Liver (tissue), 8 donors: ENCODE measurements at regions not wholly inside any gene's neighbourhood (a gene's known extent, or its start where the extent isn't known, plus 50 kb on each side); places are given as distances from the start of the nearest gene placed in this dataset.

Experiments
- DNase-seq: peaks from one replicate; pipeline ENCODE4 v3.0.0-alpha.2; 2017; ENCODE audit warnings: low spot score
- H3K27ac ChIP-seq, 2 donors: one replicate each; pipeline ENCODE4 v1.7.0; 2013; ENCODE audit warnings: inconsistent platforms in 2 of 2, low read length in 2 of 2, control low read depth in 1 of 2, low read depth in 1 of 2, mild to moderate bottlenecking in 1 of 2
- H3K27me3 ChIP-seq, 4 donors: one replicate each; pipeline versions ENCODE4 v1.6.1 to v1.7.0; 2013; ENCODE audit warnings: low read length in 3 of 4, inconsistent platforms in 1 of 4, mild to moderate bottlenecking in 1 of 4, moderate library complexity in 1 of 4; ENCODE audit not compliant: control insufficient read depth in 4 of 4, insufficient read depth in 4 of 4
- H3K36me3 ChIP-seq, 4 donors: one replicate each; pipeline versions ENCODE4 v1.6.1 to v1.7.0; 2013; ENCODE audit warnings: low read length in 3 of 4, mild to moderate bottlenecking in 3 of 4, low read depth in 1 of 4, moderate library complexity in 1 of 4; ENCODE audit not compliant: control insufficient read depth in 4 of 4, insufficient read depth in 3 of 4
- H3K4me1 ChIP-seq, 4 donors: one replicate each; pipeline versions ENCODE4 v1.6.1 to v1.7.0; 2013; ENCODE audit warnings: low read length in 3 of 4, mild to moderate bottlenecking in 3 of 4, moderate library complexity in 1 of 4; ENCODE audit not compliant: control insufficient read depth in 4 of 4, insufficient read depth in 4 of 4
- H3K4me3 ChIP-seq, 3 donors: one replicate each; pipeline versions ENCODE4 v1.6.1 to v1.7.0; 2013; ENCODE audit warnings: low read length in 3 of 3, control low read depth in 1 of 3, low read depth in 1 of 3, mild to moderate bottlenecking in 1 of 3
- H3K9ac ChIP-seq, 2 donors: one replicate each; pipeline ENCODE4 v1.7.0; 2013; ENCODE audit warnings: low read length in 2 of 2, mild to moderate bottlenecking in 2 of 2, moderate library complexity in 2 of 2, control low read depth in 1 of 2, low read depth in 1 of 2
- H3K9me3 ChIP-seq, 4 donors: one replicate each; pipeline versions ENCODE4 v1.6.1 to v1.7.0; 2013; ENCODE audit warnings: low read length in 3 of 4; ENCODE audit not compliant: control insufficient read depth in 4 of 4
- ATF3 ChIP-seq: IDR thresholded peaks from 2 replicates; pipeline ENCODE4 v1.6.1; 2016; ENCODE audit warnings: antibody characterized with exemption
- CTCF ChIP-seq: fragments of 150-350 bp; IDR thresholded peaks from 2 replicates; pipeline ENCODE4 v1.5.1; 2017; ENCODE audit warnings: improper control_type of control experiment, low read depth, low read length; ENCODE audit not compliant: missing input control
- EGR1 ChIP-seq, 2 donors: IDR thresholded peaks; 2 replicates each; pipeline ENCODE4 v1.6.1; 2016 to 2018; ENCODE audit warnings: antibody characterized with exemption in 2 of 2, low read depth in 2 of 2
- FOXA1 ChIP-seq: IDR thresholded peaks from 2 replicates; pipeline ENCODE4 v1.6.1; 2016; ENCODE audit warnings: antibody characterized with exemption
- FOXA2 ChIP-seq: IDR thresholded peaks from 2 replicates; pipeline ENCODE4 v1.6.1; 2016; ENCODE audit warnings: antibody characterized with exemption
- GABPA ChIP-seq, 2 donors: IDR thresholded peaks in 1 of 2; conservative IDR thresholded peaks in 1 of 2; 2 replicates each; pipeline ENCODE4 v1.6.1; 2016; ENCODE audit warnings: antibody characterized with exemption in 2 of 2, mild to moderate bottlenecking in 1 of 2, moderate library complexity in 1 of 2
- HNF4A ChIP-seq, 2 donors: conservative IDR thresholded peaks; 2 replicates each; pipeline ENCODE4 v1.6.1; 2016; ENCODE audit warnings: antibody characterized with exemption in 2 of 2, mild to moderate bottlenecking in 2 of 2
- HNF4G ChIP-seq: IDR thresholded peaks from 2 replicates; pipeline ENCODE4 v1.6.1; 2016; ENCODE audit warnings: antibody characterized with exemption
- JUND ChIP-seq, 2 donors: IDR thresholded peaks; 2 replicates each; pipeline ENCODE4 v1.6.1; 2016; ENCODE audit warnings: antibody characterized with exemption in 2 of 2
- MAX ChIP-seq: IDR thresholded peaks from 2 replicates; pipeline ENCODE4 v1.6.1; 2016; ENCODE audit warnings: antibody characterized with exemption
- NR2F2 ChIP-seq: IDR thresholded peaks from 2 replicates; pipeline ENCODE4 v1.6.1; 2016; ENCODE audit warnings: antibody characterized with exemption
- RAD21 ChIP-seq, 2 donors: IDR thresholded peaks; 2 replicates each; pipeline ENCODE4 v1.6.1; 2016; ENCODE audit warnings: antibody characterized with exemption in 2 of 2, mild to moderate bottlenecking in 2 of 2
- REST ChIP-seq: IDR thresholded peaks from 2 replicates; pipeline ENCODE4 v1.6.1; 2016; ENCODE audit warnings: antibody characterized with exemption, mild to moderate bottlenecking
- RXRA ChIP-seq, 2 donors: IDR thresholded peaks; 2 replicates each; pipeline ENCODE4 v1.6.1; 2017 to 2018; ENCODE audit warnings: antibody characterized with exemption in 2 of 2, mild to moderate bottlenecking in 1 of 2
- SP1 ChIP-seq: IDR thresholded peaks from 2 replicates; pipeline ENCODE4 v1.6.1; 2018; ENCODE audit warnings: antibody characterized with exemption, mild to moderate bottlenecking
- TAF1 ChIP-seq: conservative IDR thresholded peaks from 2 replicates; pipeline ENCODE4 v1.6.1; 2016; ENCODE audit warnings: antibody characterized with exemption, mild to moderate bottlenecking
- YY1 ChIP-seq: IDR thresholded peaks from 2 replicates; pipeline ENCODE4 v1.6.1; 2016; ENCODE audit warnings: antibody characterized with exemption, mild to moderate bottlenecking
- ZBTB33 ChIP-seq: IDR thresholded peaks from 2 replicates; pipeline ENCODE4 v1.6.1; 2016; ENCODE audit warnings: antibody characterized with exemption
- WGBS: extraction: QIAGEN DNeasy Blood & Tissue Kit; methylation state at CpG from one replicate; pipeline ENCODE4 v1.1.7; 2013; 5-methylcytosine and 5-hydroxymethylcytosine counted together
- donor health status: healthy.
- donor health status: healthy.
- donor health status: healthy.
- donor health status: healthy.
- donor health status: healthy.

GRCh38 chr2:146771531-146771930 is 1073.3 kb upstream of the ACVR2A start:
- 43% methylated on average over 2 of the region's 2 CpGs for WGBS
- Histone ChIP-seq H3K36me3 (no peaks in the 10 kb centered on the region), H3K9me3 (no peaks in the 10 kb centered on the region), H3K27ac (no peak overlapping the region), H3K4me1 (peaks cover 0 to 2% (median 0%) of the 10 kb centered on the region in 4 donors), H3K27me3 (no peaks in the 10 kb centered on the region), H3K4me3 (no peak overlapping the region), H3K9ac (no peak overlapping the region)
- TF ChIP-seq ZBTB33: no peak
- TF ChIP-seq RAD21 (IDR thresholded peaks at IDR 0.05): no peak
- TF ChIP-seq MAX: no peak
- TF ChIP-seq HNF4A (conservative IDR thresholded peaks at IDR 0.05): no peak
- no peak for TF ChIP-seq CTCF
- no peak for TF ChIP-seq RXRA (IDR thresholded peaks at IDR 0.05)
- no peak for TF ChIP-seq EGR1 (IDR thresholded peaks at IDR 0.05; ENCODE audit: low read depth in 2 of 2)
- TF ChIP-seq JUND (IDR thresholded peaks at IDR 0.05): no peak
- no peak for TF ChIP-seq REST
- TF ChIP-seq YY1: no peak
- TF ChIP-seq HNF4G: no peak
- TF ChIP-seq SP1: no peak
- no peak for TF ChIP-seq GABPA (IDR thresholded peaks at IDR 0.05 in 1 of 2, conservative IDR thresholded peaks at IDR 0.05 in 1 of 2)
- TF ChIP-seq FOXA2: no peak
- TF ChIP-seq FOXA1: no peak
- TF ChIP-seq ATF3: no peak
- TF ChIP-seq TAF1: no peak
- no peak for TF ChIP-seq NR2F2
- DNase-seq: no peak

GRCh38 chr2:146764301-146764700 is 1080.5 kb upstream of the ACVR2A start:
- no peak for DNase-seq
- no peaks in the 10 kb centered on the region for H3K36me3 ChIP-seq
- no peaks in the 10 kb centered on the region for H3K9me3 ChIP-seq
- H3K4me1 ChIP-seq: no peaks in the 10 kb centered on the region
- no peak overlapping the region for H3K27ac ChIP-seq
- H3K4me3 ChIP-seq: no peak overlapping the region
- no peaks in the 10 kb centered on the region for H3K27me3 ChIP-seq
- 58% methylated on average over 4 of the region's 4 CpGs for WGBS
- H3K9ac ChIP-seq: no peak overlapping the region
- TF ChIP-seq REST (no peak), SP1 (no peak), GABPA (IDR thresholded peaks at IDR 0.05 in 1 of 2, conservative IDR thresholded peaks at IDR 0.05 in 1 of 2) (no peak), JUND (IDR thresholded peaks at IDR 0.05) (no peak), ZBTB33 (no peak), ATF3 (no peak), EGR1 (IDR thresholded peaks at IDR 0.05; ENCODE audit: low read depth in 2 of 2) (no peak), FOXA2 (no peak), TAF1 (no peak), MAX (no peak), YY1 (no peak)
